Amniotic stem cell (primary cell): ENCODE measurements at regions not wholly inside any gene's neighbourhood (a gene's known extent, or its start where the extent isn't known, plus 50 kb on each side); places are given as distances from the start of the nearest gene placed in this dataset.

Source experiments
- DNase-seq: peaks from one replicate; lab custom pipeline; 2025; lab: John Stamatoyannopoulos, UW

DNA sequence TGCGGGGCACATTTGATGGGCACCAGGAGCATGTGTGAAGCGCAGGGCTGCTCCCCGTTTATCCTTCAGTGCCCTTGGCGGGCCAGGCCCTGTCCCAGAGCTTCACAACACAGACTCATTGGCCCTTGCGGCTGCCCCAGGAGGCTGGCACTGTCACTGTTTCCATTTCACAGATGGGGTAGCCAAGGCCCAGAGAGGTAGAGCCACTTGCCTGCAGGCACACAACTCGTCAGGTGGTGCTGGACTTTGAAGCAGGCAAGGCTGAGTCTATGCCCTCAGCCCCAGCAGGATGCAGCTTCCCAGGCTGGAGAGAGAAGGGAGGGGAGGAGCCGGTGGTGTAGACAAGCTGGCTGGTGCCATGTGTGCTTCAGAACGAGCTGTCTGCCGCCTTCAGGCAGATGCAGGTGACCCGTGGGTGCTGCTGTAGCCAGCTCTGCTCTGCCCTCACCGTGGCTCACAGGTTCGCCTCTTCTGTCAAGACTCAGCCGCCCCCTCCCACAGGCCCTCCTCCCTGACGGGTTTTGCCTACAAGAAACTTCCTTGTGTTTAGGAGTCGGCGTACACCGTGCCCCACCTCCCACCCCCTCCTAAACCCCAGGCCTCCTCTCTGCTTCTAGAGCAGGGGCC is 232.3 kb upstream of the CIBAR2 start:
- no peak for DNase-seq

DNA sequence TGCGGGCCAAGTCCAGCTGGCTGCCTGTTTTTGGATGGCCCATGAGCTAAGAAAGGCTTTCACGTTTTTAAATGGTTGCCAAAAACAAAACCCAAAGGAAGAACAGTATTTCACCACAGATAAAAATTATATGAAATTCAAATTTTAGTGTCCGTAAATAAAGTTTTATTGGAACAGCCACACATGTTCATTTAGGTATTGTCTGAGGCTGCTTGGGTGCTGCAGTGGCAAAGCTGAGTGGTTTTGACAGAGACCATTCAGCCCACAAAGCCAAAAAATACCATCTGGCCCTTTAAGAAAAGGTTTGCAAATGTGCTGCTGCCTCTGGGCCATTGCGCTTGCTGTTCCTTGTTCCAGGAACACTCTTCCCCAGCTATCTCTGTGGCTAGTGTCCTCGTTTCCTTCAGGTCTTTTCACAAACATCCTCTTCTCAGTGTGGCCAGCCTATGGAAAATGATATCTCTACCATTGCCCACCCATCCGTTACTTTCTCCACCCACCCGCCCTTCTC is 232.9 kb upstream of the CIBAR2 start:
- DNase-seq = no peak

DNA sequence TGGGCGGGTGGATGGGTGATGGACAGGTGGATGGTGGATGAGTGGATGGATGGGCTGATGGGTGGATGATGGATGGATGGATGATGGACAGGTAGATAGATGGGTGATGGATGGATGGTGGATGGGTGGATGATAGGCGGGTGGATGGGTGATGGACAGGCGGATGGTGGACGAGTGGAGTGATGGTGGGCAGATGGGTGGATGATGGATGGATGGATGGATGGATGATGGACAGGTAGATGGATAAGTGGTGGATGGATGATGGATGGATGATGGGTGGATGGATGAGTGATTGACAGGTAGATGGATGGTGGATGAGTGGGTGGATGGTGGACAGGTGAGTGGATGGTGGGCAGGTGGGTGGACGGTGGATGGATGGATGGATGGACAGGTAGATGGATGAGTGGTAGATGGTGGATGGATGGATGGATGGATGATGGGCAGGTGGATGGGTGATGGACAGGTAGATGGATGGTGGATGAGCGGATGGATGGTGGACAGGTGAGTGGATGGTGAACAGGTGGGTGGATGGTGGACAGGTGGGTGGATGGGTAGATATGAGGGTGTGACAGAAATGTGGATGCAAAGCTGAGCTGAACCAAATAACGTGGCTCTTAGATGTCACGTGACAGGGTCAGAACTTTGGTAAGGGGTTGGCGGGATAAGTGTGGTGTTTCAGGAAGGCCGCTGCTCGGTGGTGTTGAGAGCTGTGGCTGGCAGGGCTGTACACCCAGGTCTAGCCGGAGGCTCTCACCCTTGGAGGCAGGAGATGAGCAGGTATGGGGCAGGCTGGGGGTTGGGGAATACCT is 234.3 kb upstream of the CIBAR2 start:
- no peak for DNase-seq

DNA sequence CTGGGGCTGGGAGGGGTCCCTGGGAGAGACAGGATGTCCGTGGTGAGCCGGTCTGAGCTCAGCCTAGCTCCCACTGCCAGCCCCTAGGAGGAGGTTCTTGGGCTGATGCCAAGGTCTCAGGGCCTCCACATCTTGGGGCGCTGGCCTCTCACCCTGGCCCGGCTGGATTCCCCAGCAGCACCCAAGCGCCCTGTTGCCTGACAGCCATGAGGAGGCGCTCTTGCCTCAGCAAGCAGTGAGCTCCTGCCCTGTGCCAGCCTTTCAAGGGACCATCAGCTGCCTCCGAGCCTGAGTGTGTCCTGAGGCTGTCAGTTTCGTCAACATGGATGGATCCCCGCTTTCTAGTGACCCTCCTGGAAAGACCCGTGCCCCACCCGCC is 234.9 kb upstream of the CIBAR2 start:
- DNase-seq = no peak

DNA sequence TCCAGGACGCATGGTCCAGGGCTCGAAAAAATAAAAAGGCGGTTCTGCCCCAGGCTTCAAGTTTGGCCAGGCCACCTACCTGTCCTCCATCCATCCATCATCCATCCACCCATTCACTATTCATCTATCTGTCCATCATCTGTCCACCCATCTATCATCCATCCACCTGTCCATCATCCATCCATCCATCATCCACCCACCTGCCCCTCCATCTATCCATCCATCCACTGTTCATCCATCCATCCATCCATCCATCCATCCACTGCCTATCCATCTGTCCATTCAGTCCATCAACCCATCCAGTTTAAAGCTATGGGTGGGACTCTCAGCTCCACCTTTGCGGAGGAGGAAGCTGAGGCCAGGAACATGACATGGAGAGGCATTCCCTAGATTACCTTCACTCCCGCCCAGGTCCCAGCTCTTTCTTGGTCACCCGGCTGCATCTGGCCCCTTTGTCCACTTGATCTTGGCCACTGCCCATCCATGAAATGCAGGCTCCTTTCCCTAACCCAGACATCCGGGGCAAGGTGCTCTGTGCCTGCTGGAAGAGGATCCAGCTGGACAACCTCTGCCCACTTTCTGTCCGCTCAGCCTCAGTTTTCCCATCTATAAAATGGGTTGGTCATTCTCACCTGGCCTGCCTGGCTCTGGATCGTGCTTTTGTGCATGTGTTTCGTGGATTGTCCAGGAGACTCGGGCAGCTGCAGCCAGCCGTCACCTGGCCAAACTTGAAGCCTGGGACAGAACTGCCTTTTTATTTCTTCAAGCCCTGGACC is 236.0 kb upstream of the CIBAR2 start:
- DNase-seq = no peak

DNA sequence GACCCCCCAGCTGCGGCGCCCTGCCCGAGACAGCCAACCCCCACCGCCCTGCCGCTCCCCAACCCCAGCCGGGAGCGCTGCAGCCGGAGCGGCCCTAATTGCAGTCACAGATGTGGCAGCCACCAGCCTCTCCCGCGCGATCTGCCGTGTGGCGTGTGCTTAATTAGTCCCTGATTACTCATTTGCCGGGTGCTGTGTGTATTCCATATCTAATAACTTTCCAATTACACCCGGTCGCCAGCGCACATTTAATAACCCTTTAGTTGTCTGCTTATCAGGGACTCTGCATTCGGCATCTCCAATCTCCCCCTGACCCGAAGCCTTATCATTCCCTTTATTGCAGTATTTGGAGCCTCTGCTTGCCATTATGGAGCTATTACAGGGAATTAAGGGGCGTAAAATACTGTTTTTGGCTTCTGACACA is 236.7 kb upstream of the CIBAR2 start:
- DNase-seq = no peak

DNA sequence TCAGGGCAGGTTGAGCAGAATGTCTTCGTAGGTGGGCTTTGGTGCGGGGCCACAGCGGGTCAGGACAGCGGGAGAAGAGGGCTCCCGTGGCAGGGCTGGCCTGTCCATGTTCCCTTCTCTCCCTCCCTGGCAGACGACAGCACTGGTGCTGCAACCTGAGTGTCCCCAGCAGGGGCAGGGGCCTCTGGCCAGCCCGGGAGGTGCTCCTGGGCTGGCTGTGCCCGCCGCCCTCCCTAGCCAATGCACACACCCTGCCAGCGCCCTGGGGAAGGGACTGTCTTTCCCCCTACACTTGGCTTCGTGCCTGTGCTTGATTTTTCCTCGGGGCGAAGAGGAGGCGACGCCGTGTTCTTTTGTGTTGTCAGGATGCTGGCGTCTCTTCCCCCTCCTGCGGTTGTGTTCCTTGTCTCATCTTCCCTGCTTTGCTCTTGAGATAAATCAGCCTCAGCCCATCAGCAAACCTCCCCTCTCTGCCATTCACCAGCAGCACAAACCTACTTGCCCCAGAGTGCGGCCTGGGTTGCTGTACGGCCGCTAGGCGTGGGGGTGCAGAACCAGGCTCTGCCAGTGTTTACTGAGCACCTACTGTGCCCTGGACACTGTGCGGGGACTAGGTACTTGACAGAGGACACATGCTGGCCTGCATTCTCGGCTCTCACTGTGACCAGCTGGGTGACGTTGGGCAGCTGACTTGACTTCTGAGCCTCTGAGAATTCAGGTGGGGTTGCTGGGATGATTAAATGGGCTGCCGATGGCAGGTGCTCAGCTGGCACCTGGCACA is 237.3 kb upstream of the CIBAR2 start:
- no peak for DNase-seq

DNA sequence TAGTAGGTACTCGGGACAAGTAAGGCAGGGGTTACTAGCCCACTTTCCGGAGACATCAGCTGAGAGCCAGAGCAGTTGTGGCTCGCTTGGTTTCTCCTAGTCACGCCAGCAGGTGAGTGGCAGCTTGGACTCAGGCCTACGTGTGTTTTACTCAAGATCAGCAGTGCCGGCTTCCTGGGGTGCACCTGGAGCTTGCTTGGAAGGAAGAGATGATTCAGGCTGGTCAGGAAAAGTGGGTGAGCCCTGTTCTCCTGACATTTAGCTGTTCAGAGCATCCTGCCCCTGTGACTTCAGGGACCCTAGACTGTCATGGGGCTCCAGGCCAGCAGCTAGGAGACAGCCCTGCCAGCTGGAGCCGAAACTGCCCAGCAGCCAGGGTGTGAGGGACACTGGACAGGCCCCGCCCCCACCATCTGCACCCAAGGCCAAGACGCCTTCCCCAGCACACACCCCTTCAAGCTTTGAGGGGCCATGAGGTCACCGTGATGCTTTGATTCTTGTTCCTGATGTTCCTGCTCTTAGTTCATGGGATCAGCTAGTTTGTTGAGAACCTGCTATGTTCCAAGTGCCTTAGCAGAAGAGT is 238.0 kb upstream of the CIBAR2 start:
- DNase-seq = no peak

DNA sequence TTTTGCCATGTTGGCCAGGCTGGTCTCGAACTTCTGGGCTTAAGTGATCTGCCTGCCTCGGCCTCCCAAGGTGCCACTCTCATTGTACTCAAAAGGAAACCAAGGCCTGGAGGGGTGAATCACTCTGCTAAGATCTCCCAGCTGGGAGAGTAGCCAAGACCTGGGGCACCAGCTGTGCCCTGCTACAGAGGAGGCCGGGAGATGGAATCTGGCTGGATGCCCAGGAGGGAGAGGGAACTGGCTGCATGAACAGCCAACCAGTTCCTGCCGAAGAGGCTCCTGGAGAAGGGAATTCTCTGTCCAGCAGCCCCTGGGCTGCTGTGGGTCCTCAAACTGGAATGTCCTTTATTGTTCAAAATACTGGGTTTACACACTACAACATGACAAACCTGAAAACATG is 238.7 kb upstream of the CIBAR2 start:
- peak; percentile 93 for DNase-seq

DNA sequence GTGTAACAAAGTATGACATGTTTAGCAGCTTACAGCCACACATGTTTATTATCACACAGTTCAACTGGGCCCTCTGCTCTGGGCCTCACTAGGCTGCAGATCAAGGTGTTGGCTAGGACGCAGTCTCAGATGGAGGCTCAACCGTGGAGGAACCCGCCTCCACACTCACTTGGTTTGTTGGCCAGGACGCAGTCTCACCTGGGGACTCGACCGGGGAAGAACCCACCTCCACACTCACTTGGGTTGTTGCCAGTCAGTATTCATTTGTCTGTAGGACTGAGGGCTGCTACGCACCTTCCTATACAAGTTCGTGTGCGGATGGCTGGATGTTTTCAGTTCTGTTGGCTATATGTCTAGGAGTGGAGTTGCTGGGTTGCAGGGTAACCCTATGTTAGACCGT is 240.7 kb upstream of the CIBAR2 start:
- DNase-seq = no peak

DNA sequence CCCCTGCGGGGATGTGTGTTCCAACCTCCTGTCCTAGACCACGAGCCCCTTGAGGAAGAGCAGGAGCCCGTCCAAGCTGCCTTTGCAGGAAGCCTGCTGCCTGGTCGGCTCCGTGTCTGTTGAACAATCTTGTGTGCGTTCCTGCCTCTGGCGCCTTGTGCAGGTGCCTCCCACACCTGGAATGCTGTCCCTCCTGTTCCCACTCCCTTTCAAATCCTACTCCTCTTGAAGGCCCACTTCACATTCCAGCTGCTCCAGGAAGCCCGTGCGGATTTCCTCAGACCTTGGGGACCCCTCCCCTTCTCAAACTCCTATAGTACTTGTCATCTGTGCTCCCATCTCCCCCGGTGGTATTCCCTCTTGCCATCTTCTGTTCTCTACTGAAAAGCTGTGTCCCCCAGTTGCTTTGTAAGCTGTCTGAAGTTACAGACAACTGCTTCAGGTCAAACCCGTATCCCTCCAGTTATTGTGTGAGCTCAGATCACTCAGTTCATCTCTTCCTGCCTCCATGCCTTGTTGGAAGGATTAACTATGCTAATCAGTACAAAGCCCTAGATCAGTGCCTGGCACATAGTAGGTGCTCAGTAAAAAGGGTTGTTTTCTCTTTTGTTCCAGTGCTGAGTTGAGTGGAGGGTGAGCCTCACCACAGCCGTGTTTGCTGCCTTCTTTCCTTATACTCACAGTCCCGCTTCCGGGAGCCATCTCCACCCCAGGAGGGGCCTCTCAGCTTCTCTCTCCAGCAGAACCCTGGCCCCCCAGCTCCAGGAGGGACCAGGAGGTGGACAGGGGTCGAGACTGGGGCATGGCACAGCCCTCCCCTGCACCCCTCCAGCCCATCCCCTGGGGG is 241.8 kb upstream of the CIBAR2 start:
- no peak for DNase-seq

DNA sequence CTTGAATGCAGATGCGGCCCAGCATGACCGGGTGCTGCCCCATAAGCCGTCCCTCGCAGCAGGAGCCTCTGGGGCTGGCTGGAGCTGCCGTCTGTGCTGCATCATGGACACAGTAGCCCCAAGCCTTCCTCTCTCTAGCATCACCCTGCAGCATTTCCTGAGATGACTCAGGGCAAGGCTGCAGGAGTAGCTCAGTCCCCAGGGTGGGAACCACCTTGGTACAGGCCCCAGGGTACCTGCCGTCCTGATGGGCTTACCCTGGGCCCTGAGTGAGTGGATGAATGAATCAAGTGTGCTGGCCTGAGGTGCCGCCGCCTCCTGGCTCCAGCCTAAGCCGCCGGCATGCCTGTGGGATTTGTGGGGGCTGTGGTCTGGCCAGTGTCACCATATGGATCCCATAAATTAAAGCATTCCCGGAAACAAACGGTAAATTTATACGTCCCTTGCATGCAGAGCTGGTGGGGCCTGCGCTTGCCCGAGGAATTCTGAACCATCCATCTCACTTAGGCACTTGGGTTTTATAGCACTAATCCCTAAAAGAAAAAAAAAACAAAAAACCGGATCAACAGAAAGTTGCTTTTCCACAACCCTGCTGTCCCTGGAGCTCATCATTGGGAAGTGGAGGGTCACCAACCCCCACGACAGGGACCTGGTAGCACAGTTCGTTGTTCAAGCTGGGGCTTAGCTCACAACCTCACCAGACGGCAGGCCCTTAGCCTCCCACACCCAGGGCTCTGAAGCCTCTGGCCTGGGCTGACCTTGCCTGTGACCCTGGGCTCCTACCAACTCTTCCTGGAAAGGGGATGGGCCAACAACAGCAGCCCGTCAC is 242.6 kb upstream of the CIBAR2 start:
- peak; percentile 54 for DNase-seq

DNA sequence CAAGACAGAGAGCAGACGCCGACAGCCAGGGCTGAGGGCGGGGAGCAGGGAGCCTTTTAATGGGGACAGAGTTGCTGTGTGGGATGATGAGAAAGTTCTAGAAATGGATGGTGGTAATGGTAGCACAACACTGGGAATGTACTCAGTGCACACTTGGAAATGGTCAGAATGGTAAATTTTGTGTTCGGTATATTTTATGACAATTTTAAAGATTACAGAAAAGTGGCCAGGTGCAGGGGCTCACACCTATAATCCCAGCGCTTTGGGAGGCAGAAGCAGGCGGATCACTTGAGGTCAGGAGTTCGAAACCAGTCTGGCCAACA is 243.2 kb upstream of the CIBAR2 start:
- no peak for DNase-seq

DNA sequence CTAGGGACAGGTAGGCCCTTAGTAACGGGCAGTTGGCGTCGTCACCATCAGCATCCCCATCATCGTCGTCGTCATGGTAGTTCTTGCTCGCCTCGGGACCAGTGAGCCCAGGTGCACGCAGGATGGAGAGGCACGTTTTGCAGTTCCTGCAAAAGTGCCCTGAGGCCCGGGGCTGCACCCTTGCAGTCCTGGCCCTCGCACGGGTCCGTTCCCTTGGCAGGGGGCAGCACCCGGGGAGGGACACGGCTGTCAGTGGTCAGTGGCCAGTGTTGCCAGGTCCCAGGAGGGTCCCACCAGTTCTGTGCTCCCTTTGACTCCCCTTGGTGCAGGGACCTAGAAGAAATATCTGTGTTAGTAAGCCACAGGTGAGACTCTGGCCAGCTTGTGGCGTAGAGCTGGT is 243.9 kb upstream of the CIBAR2 start:
- no peak for DNase-seq

DNA sequence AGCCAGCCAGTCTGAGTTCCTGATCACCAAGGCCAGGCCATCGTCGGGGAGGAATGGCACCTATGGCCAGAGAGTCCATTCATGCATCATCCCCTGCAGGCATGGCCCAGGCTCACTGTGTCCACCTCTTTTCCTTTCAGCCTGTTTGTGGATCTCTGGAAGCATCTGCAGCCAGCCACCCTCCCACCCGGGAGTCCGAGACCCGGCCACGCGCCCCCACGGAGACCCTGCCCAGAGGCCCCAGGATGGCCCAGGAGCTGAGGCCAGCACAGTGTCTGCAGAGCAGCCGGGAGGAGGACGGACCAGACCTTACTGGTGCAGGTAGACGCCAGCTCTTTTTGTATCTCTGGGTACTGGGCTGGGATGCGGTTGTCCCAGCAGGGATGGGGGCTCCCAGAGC is 245.1 kb upstream of the CIBAR2 start:
- DNase-seq = no peak

DNA sequence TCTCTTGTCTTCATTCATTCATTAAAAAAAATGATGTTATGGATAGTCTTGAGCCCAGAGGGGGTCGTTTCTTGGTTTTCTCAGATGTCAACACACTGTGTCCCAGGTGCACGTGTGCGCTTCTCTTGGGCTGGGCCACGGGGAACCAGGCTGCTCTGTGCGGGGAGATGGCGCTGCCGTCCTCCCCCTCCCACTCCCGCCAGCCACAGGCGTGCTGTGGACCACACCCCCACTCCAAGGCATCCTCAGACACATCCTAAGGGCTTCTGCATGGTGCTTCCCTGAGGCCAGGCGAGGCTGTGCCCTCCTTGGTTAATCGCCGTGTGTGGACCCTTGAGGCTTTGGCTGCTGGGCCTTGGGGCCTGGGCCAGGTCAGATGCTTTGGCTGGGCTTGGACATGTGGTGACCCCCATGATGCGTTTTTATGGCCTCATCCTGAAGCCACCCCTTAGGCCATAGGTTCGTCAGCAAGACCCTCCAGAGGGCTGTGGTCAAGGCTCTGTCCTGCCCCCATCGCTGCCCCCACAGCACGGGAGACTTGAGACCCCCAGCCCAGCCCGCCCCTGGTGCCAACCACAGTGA is 245.7 kb upstream of the CIBAR2 start:
- DNase-seq = no peak

DNA sequence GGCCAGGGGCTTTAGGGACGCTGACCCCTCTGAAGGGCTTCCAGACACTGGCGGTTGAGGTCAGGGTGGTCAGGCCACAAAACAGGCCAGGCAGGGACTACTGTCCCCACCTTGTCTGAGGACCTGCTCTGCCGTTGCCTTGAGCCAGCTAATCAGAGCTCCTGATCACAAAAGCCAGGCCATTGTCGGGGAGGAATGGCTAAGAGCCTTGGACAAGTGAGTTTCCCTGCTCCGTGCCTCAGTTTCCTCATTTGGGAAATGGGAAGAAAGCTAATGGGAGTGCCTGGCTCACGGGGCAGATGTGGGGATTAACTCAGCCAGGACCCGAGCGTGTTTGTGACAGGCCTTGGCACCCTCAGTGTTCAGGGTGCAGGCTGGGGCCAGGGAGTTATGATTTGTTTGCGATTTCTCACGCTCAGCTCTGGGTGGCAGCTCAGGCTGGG is 246.5 kb upstream of the CIBAR2 start:
- no peak for DNase-seq

DNA sequence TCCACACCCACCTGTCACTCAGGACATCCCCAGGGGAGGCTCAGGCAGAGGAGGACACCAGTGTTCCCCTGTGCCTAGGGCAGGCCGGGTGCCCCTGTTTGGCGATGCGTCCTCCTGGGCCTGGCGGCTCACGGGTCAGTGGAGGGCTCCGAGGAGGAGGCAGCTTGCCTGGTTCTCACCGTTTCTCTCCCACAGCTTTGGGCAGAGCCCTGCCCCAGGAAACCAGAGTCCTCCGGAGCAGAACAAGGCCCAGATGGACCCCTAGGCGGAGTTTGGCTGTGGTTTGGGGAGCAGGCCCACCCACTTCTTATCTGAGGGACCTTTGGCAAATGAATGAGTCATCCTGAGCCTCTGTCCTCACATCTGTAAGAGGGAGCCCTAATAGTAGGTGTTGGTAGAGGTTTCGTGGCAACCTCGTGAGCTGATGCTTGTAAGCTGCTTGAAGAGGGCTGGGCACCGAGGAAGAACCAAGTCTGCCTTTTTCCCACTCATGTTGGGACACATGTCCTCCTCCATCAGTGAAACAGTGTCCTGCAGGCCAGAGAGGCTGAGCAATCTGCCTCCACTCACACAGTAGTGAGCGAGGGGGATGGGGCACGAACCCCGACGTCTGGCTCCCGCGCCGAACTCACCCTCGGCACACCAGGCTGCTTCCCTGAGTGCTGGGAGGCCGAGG is 247.0 kb upstream of the CIBAR2 start:
- no peak for DNase-seq
